ENCODE measurements at regions not wholly inside any gene's neighbourhood (a gene's known extent, or its start where the extent isn't known, plus 50 kb on each side); places are given as distances from the start of the nearest gene placed in this dataset.

DNA sequence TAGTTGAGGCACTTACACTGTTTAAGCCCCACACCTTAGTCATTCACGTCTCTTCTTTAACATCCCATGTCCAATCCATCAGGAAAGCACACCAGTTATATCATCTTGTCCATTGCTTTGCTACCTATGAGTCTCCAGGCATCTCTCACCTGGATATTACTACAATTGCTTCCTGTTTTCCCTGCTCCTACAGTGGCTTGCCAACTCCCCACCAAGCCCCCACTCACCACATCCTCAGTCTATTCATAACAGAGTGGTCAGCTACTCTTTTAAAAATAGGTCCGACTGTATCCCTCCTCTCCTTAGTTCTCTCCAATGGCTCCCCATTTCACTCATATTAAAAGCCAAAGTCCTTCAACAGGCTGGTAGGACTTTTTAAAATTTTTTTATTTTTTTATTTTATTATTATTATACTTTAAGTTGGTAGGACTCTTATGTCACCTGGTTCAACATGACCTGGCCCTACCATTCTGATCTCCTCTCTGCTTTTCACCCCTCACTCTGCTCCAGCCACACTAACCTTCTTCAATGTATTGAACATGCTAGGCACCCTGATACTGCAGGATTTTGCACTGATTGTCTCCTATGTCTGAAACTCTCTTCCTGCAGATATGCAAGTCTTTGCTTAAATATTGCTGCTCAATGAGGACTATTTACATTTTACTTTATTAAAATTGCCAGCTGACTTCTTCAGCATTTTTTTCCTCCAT is 253.2 kb downstream of the CYRIA start:
- DNase-seq (ENCODE audit: low read depth): no peak

DNA sequence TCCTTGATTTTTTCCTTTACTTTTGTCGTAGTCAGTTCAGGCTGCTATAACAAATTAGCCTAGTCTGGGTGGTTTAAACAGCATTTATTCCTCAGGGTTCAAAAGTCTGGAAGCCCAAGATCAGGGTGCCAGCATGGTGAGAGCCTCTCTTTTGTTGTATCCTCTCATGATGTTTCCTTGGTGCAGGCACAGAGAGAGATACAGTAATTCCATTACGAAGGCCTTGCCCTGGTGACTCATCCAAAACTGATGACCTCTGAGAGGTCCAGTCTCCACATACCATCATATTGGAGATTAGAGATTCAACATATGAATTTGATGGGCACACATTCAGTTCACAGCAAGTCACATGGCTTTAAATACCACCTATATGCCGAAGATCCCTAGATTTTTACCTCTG is 253.8 kb downstream of the CYRIA start:
- DNase-seq (ENCODE audit: low read depth): no peak

DNA sequence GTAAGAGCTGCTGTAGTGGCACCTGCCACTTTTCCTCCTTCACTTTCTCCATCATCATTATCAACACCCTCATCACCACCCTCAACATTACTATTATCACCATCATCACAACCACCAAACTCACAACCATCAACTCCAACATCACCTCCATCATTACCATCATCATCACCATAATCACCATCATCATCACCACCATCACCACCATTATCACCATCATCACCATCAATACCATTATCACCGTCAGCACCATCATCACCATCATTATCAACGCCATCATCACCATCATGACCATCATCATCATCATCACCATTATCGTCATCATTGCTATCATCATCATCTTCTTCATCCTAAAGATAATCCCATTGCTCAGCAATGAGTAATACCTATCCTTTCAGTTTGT is 255.8 kb downstream of the CYRIA start:
- DNase-seq (ENCODE audit: low read depth): no peak

DNA sequence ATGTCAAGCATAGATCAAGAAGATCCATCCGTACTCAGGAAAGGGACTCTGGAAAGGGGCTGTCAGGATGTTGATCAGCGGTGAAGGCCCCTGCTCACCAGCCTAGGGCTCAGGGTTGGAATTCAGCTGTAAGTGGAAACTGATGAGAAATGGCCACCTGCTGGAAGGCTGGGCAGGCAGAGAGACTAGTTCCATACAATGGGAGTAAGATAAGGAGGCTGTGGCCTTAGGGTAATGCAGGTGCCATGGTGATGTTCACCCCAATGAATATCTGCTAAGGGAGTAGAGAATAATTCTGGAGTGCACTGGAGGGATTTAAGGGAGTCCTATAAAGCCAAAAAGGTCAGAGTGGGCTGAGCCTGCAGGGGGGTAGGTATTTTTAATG is 256.6 kb downstream of the CYRIA start:
- DNase-seq (ENCODE audit: low read depth): no peak

DNA sequence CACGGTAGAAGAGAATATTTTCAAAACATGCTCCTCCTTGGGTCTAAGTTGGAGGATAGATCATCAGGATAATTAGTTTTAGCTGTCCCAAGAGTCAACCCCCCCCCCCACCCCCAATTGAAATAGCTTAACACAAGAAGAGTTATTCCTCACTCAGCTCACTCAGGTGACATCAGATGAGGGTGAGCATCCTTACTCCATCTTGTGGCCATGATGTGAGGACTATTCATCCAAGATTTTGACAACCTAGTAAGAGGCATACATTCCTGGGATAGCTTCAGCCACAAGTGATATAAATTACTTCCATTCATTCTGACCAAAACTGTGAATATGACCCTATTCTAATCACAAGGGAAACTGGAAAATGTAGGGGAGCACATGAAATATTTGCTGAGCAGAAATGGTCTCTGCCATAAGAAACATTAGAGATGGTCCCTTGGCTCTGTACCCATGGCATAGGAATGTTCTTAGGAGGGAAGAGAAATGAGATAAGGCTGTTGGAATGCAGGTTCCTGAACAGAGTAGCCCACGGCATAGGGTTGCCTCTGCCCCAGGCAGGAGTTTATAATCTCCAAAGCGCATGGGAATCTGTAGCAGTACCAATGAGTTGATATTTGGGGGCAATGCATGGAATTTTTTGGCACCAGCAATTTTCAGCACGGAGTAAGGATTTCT is 257.2 kb downstream of the CYRIA start:
- no peak for DNase-seq (ENCODE audit: low read depth)

DNA sequence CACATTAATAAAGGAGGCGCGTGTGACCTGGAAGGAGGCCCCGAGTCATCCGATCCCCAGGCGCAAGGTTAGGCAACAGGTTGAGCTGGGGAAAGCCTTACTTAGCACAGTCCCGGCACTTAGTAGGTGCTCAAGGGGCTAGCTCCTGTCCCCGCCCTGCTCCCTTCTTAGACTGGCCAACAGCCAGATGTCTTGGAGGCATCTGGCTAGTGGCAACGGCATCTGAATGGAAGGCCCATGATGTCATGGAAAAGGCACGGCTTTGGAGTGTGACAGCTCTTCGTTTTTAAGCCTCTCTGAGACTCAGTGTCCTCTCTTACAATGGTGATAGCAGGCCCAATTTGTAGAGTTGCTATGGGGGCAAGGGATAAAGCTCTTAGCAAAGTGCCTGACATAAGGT is 258.3 kb downstream of the CYRIA start:
- DNase-seq (ENCODE audit: low read depth): no peak

DNA sequence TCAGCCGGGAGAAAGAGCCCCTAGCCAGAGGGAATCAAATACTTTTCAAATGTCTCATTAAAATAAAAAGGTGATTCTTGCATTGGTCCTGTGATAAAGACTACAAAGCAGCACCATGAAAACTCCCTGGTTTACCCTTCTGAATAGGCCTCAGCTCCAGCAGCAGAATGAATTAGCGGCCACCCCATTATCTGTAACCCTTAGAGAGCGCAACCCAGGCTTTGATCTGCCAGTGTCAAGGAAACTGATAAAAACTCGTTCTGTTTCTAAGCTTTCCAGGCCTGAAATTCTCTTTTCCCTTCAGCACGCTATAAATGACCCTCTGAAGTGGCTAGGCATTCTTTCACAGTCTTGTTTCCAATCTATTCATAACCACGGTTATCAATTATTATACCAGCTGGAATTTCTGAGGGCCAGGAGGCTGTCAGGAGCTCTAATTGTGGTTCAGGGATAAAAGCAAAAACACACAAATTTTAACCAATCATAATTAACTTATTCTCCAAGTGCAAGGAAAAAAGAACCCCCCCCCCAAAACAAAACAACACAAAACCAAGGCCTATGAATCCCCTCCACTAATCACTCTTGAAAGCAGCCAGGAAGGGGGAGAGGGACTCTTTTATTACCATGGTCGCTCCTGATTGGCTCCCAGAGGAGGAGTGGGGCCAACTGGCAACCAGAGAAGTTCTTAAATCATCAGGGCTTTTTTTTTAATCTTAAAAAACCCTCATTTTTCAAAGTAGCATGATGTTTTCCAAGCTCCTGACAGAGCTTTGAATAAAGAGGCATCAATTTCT is 258.9 kb downstream of the CYRIA start:
- DNase-seq (ENCODE audit: low read depth): no peak

DNA sequence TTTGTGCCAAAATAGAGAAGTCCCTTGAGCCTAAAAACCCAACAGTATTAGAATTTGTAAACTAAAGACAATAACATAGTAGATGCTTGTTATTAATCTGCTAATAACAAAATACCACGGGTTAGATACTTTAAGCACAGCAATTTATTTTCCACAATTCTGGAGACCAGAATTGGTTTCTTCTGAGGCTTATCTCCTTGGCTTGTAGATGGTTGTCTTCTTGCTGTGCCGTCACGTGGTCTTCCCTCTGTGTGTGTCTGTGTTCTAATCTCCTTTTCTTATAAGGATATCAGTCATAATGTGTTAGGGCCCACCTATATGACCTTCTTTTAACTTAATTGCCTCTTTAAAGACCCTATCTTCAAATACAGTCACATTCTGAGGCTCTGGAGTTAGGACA is 260.1 kb downstream of the CYRIA start:
- no peak for DNase-seq (ENCODE audit: low read depth)

DNA sequence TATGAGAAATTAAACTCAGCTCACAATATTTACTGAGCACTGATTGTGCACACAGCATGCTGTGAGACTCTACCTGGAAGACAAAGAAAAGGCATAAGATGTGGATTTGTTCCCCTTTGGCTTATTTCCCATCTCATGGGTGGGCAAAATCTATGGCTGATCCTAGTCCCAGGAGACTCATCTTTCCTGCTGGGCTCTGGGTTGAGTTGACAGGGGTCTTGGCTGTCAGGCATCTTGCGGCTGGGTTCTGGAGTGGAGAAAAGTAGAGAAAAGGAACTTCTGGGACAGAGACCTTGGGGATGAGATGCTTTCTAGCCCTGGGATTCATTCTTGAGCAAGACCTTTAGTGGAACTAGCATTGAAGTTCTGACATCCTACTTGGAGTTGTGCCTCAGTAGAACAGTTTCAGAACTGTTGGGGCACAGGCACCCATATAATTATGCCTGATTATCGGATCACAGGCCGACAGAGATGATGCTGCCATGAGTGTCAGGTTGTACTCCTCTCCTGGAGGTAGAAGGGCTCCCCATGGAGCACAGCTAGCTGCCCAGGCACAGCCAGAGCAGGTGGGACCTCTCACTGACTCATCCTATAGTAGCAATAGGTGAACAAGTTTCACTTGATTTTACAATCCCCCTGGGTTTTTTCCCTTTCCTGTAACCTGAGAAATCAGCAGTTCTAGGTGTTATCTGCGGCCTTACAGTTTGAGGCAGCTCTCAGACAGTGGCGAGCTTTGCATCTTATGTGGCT is 260.9 kb downstream of the CYRIA start:
- no peak for DNase-seq (ENCODE audit: low read depth)

DNA sequence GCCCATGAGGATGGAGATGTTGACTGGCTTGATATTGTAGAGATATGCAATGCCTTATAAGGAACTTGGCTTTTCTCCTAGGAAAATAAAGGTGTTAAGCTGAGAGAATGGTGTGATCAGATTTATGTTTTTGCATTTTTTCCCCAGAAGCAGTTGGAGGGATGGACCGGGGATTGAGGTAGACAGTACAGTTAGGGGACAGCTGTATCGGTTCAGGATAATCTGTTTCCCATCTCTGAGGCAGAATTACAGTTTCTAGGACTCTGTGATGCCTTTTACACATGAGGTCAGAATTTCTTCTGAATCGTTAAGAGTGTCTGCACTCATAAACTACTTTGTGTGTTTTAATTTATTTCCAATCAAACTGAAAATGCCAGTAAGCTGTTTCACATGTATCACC is 261.5 kb downstream of the CYRIA start:
- no peak for DNase-seq (ENCODE audit: low read depth)

DNA sequence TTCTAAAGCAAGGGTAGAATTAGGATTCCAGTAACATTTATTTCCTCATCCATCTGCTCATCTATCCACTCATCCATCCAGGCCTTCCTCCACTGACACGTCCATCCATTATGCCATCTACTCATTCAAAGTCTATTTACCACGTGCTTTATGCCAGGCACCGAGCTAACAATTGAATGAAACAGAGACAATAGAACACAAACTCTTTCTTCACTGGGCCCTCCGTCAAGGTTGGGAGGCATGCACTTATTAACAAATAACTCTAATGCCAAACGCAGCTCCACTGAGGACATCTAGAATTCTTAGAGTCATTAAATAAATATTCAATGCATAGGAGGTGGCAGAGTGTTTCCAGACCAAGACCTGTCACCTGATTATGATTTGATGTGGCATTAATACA is 262.7 kb downstream of the CYRIA start:
- DNase-seq (ENCODE audit: low read depth): no peak

DNA sequence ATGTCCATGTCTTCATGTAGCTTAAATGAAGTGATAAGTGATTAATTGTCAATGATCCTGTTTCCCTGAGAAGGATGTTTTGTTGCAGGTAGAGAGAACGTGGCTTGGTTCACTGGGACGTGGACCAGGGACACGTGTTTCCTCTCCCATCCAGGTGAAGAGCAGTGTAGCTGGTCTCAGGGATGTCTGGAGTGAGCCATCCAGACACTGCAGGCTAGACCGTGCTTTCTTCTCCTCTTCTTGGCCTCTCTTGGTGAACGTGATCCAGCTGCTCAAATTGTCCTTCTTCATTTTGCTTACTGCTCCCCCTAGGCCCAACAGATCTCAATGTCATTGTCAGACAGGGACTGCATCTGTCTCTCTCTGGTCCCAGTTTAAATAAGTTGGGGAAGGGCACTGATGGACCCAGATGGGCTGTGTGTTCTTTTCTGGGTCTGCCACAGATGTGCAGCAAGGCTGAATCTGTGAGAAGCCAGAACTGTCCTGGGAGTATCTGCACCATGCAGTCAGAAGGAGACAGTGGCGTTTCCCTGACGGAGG is 263.8 kb downstream of the CYRIA start:
- DNase-seq (ENCODE audit: low read depth): no peak

DNA sequence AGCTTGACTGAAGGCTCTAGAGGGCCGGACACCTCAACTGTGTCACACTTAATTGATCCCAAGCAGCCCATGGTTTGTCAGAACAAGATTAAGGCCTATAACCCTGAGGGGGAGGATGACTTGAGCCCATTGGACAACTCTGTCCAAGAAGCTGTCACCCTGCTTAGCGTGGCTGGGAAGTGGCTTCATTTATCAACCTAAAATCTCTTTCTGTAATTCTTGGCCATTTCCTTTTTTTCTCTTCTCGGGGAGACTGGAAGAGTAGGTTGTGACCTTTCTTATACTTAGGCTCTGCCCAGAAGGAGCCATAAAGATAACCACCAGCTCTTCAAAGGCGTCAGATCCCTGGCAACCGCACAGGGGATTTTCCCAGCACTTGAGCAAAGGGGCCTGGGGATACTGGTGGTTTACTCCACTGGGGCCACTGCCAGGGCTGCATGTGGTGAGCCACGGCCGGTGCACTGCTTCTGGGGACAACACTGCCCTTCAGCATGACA is 265.5 kb downstream of the CYRIA start:
- DNase-seq (ENCODE audit: low read depth): no peak

DNA sequence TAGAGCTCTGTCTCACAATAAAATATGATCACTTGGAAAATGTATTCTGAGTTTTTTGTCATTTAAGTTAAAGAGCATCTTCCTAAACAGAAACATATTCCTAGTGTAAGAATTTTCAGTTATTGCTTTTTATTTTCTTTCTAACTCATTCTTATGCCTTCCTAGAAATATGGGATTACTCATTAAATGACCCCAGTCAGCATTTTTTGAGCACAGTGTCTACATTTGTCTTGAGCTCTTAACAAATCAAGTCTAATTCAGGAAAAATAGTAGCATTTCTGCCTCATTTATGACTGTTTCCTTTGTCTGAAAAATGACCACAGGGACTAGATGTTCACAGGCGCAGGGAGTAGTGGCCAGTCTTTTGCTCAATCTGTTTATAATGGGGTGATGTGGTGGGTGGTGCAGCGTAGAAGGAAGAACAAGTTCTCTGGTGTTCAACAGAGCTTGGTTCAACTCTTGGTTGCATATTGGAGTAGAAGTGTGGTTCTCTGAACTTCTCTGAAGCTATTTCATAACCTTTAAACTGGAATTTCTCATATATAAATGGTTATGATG is 267.1 kb downstream of the CYRIA start:
- DNase-seq (ENCODE audit: low read depth): no peak

DNA sequence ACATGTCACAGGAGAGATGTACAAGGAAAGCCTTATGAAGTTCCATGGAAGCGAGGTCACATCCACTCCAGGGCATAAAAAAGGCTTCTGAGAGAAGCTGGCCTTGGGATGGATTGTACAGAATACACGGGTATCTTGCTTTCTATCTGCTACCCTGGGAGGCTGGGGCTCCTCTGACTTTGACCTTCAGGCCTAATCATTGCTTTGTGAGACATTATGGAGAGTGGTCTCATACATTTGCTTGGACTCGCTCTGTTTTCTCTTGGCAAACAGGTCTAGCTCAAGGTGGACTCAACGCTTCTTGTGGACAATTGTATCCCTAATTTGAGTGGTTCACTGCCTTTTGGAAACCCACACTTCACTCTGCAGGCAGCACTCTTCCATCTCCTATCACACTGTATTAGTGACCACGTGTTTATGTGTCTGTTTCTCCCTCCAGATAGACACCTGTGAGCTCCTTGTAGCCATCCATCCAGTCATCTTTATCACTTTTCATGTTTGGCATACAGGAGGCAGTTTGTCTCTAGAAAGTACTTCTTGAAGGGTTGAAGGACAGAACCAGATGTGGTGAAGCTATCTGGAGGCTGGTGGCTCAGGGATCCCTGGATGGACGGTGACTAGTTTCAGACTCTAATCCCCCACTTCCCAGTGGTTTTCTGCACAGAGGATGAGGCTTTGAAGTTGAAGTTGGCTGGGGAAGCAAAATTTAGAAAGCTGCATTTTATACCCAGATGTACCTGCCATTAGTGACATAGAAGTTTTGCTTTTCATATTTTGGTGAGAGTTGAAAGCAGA is 267.8 kb downstream of the CYRIA start:
- DNase-seq (ENCODE audit: low read depth): no peak

DNA sequence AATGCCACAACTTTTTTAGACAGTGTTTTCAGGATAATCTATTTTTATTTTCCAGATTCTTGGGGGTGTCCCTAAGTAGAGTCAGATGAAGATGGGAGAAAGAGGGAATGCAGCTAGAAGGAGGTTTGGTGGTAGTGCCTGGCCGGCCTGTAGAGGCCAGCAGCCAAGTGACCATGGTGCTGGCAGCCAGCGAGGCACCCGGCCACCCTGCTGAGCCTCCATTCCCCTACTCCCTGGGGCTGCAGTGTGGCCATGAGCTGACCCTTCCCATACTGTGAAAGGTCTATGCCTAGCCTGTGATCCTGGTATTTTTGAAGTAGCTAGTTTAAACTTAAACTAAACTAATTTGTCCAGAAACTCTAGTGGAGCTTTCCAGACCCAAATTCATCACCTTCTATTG is 268.6 kb downstream of the CYRIA start:
- no peak for DNase-seq (ENCODE audit: low read depth)

DNA sequence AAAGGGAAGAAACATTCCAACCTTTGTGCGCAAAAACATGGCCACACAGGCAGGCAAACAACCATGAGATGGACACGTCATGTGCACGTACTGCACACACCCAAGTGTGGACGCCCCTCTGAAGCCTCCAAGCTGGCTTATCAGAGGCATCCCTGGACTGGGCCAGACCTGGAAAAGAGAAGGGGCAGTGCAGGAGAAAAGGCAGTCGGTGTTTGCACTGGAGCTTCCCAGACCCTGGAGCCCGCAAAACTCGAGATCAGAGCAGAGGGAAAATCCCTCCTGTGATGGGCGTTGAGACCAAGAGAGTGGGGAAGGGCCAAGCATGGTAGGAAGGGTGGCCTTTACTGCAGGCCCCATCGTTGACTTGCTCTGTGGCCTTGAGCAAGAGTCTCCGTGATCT is 269.5 kb downstream of the CYRIA start:
- DNase-seq (ENCODE audit: low read depth): no peak

DNA sequence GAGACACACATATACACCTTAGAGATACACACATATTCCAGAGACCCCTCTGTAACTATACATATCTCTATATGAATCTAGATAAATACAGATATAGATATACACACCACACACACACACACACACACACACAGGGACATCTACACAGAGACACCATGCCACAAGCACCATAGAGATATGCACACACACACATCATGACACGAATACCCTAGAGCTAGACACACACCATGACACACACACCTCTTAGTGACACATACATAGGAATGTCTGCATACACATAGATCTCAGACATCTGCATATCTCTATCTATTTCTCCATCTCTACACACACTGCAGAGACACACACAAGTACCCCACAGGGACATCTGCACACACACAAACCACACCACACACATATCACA is 270.0 kb downstream of the CYRIA start:
- DNase-seq (ENCODE audit: low read depth): no peak

DNA sequence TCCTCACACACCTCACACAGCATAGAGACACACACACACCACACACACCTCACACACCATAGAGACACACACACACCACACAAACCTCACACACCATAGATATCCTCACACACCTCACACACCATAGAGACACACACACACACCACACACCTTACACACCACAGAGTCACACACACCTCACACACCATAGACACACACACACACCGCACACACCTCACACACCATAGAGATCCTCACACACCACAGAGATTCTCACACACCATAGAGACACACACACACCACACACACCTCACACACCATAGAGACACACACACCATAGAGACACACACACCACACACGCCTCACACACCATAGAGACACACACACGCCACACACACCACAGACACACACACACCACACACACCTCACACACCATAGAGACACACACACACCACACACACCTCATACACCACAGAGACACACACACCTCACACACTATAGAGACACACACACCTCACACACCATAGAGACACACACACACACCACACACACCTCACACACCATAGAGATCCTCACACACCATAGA is 270.6 kb downstream of the CYRIA start:
- no peak for DNase-seq (ENCODE audit: low read depth)

All from activated T-helper 9 cell treated with anti-CD3 and anti-CD28 coated beads, Interleukin-2, amount 50 U/mL, for 16 hours (primary cell).